ENCODE measurements at regions not wholly inside any gene's neighbourhood (a gene's known extent, or its start where the extent isn't known, plus 50 kb on each side); places are given as distances from the start of the nearest gene placed in this dataset.

GRCh38 chr2:215671691-215672090, 235.8 kb upstream of the FN1 start:
- no peaks in the 10 kb centered on the region for H3K36me3 ChIP-seq (ENCODE audit: control insufficient read depth, insufficient read depth, low read length)
- H3K9ac ChIP-seq (ENCODE audit: low read length): no peak overlapping the region
- no peak overlapping the region for H3K4me3 ChIP-seq (ENCODE audit: low read depth, low read length)
- H3K4me1 ChIP-seq (ENCODE audit: control insufficient read depth, insufficient read depth, low read length): peaks cover 6% of the 10 kb centered on the region; the same call in 1 of the 2 replicates
- no peak overlapping the region for H3K27ac ChIP-seq (ENCODE audit: low read depth, low read length)
- H3K27me3 ChIP-seq (ENCODE audit: control insufficient read depth, insufficient read depth, low read length): no peaks in the 10 kb centered on the region
- peaks cover 2% of the 10 kb centered on the region; the same call in 1 of the 2 replicates for H3K9me3 ChIP-seq (ENCODE audit: control insufficient read depth, insufficient read depth, low read depth, low read length)

DNA sequence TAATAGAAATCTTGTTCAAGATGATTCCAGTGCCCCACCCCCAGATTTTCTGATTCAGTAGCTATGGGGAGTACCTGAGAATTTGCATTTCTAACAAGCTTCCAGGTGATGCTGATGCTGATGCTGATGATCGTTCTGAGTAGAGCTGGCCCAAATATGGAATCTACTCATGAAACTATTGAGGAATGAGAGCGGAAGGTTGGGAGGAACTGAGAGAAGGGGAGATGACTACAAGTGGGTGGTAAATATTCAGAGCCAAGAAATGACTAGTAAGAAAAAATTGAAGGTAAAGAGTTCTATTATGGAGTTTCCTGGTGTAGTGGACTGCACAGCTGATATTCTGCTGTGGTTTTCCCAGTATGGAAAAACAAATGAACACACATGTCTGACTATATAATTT, 235.4 kb upstream of the FN1 start:
- Histone ChIP-seq H3K9ac (ENCODE audit: low read length) (no peak overlapping the region), H3K27ac (ENCODE audit: low read depth, low read length) (no peak overlapping the region), H3K9me3 (ENCODE audit: control insufficient read depth, insufficient read depth, low read depth, low read length) (peaks cover 2% of the 10 kb centered on the region; the same call in 1 of the 2 replicates), H3K36me3 (ENCODE audit: control insufficient read depth, insufficient read depth, low read length) (no peaks in the 10 kb centered on the region), H3K27me3 (ENCODE audit: control insufficient read depth, insufficient read depth, low read length) (no peaks in the 10 kb centered on the region), H3K4me3 (ENCODE audit: low read depth, low read length) (no peak overlapping the region), H3K4me1 (ENCODE audit: control insufficient read depth, insufficient read depth, low read length) (peaks cover 6% of the 10 kb centered on the region; the same call in 1 of the 2 replicates)

- Histone ChIP-seq H3K4me1 (ENCODE audit: control insufficient read depth, insufficient read depth, low read length) (peaks cover 6% of the 10 kb centered on the region; the same call in 1 of the 2 replicates), H3K27ac (ENCODE audit: low read depth, low read length) (no peak overlapping the region), H3K9ac (ENCODE audit: low read length) (no peak overlapping the region), H3K36me3 (ENCODE audit: control insufficient read depth, insufficient read depth, low read length) (no peaks in the 10 kb centered on the region), H3K27me3 (ENCODE audit: control insufficient read depth, insufficient read depth, low read length) (no peaks in the 10 kb centered on the region), H3K9me3 (ENCODE audit: control insufficient read depth, insufficient read depth, low read depth, low read length) (peaks cover 2% of the 10 kb centered on the region; the same call in 1 of the 2 replicates), H3K4me3 (ENCODE audit: low read depth, low read length) (no peak overlapping the region)
Measured at GRCh38 chr2:215670396-215670795, 234.5 kb upstream of the FN1 start.

DNA sequence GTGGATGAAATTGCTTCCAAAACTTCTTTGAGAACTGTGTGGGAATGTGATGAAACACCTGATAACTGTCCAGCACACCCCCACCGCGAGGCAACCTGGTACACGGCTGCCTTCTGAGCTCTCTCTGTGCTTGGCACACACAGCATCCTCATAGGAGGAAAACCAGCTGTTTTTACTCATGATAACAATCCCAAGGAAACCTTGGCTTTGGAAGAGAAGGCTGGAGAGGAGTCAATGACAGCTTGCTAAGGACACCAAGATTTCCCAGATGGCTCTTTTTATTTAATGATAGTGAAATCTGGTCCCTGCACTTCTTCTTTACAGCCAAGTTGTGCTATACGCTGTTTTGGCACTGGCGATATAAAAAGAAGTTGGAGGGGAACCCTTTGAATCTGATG, 232.5 kb upstream of the FN1 start:
- Histone ChIP-seq H3K4me3 (ENCODE audit: low read depth, low read length) (no peak overlapping the region), H3K4me1 (ENCODE audit: control insufficient read depth, insufficient read depth, low read length) (peaks cover 6% of the 10 kb centered on the region; the same call in 1 of the 2 replicates), H3K36me3 (ENCODE audit: control insufficient read depth, insufficient read depth, low read length) (no peaks in the 10 kb centered on the region), H3K27ac (ENCODE audit: low read depth, low read length) (no peak overlapping the region), H3K9me3 (ENCODE audit: control insufficient read depth, insufficient read depth, low read depth, low read length) (peaks cover 2% of the 10 kb centered on the region; the same call in 1 of the 2 replicates), H3K9ac (ENCODE audit: low read length) (no peak overlapping the region), H3K27me3 (ENCODE audit: control insufficient read depth, insufficient read depth, low read length) (no peaks in the 10 kb centered on the region)

DNA sequence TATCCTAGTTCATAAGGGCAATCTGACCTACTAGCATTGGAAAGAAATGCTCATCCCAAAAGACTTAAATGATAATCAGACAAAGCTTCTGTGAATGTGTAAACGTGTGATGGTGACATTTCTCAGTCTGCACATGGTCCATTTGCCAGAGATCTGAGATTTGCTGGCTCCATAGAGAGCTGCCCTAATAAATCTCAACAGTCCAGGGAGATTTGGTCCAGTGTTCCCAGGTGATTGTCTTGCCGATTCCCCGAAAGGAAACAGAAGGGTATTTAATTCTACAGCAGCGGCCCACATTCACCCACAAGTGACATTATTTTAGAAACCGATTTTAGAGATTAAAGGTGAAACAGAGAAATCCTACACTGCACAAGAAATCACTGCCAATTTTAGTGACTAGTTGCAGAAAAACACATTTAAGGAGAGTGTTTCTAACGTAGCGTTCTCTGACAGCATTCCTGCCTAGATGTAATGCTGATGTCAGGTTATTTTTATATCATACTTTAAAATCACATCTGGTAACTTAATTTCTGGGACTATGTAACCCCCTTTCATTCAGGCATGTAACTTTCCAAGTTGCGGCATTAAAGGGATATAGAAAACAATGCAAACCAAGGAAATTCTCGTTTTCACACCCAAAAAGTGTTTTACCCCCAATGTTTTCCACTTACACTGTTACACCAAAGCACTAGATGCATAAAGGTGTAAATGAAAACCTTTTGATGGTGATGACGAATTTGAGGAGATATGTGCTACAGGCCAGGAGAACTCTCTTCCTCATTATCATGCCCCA, 231.9 kb upstream of the FN1 start:
- H3K9ac ChIP-seq (ENCODE audit: low read length): no peak overlapping the region
- no peaks in the 10 kb centered on the region for H3K36me3 ChIP-seq (ENCODE audit: control insufficient read depth, insufficient read depth, low read length)
- no peaks in the 10 kb centered on the region for H3K27me3 ChIP-seq (ENCODE audit: control insufficient read depth, insufficient read depth, low read length)
- no peak overlapping the region for H3K27ac ChIP-seq (ENCODE audit: low read depth, low read length)
- H3K4me3 ChIP-seq (ENCODE audit: low read depth, low read length): no peak overlapping the region
- peaks cover 6% of the 10 kb centered on the region; the same call in 1 of the 2 replicates for H3K4me1 ChIP-seq (ENCODE audit: control insufficient read depth, insufficient read depth, low read length)
- H3K9me3 ChIP-seq (ENCODE audit: control insufficient read depth, insufficient read depth, low read depth, low read length): peaks cover 2% of the 10 kb centered on the region; the same call in 1 of the 2 replicates

- Histone ChIP-seq H3K27me3 (ENCODE audit: control insufficient read depth, insufficient read depth, low read length) (no peaks in the 10 kb centered on the region), H3K27ac (ENCODE audit: low read depth, low read length) (no peak overlapping the region), H3K9me3 (ENCODE audit: control insufficient read depth, insufficient read depth, low read depth, low read length) (no peaks in the 10 kb centered on the region), H3K4me1 (ENCODE audit: control insufficient read depth, insufficient read depth, low read length) (peaks cover 6% of the 10 kb centered on the region; the same call in 1 of the 2 replicates), H3K36me3 (ENCODE audit: control insufficient read depth, insufficient read depth, low read length) (no peaks in the 10 kb centered on the region), H3K9ac (ENCODE audit: low read length) (no peak overlapping the region), H3K4me3 (ENCODE audit: low read depth, low read length) (no peak overlapping the region)
Measured at GRCh38 chr2:215664847-215665525, 229.1 kb upstream of the FN1 start.

GRCh38 chr2:215662715-215663114, 226.8 kb upstream of the FN1 start:
- Histone ChIP-seq H3K4me1 (ENCODE audit: control insufficient read depth, insufficient read depth, low read length) (peaks cover 2% of the 10 kb centered on the region; the same call in 1 of the 2 replicates), H3K27ac (ENCODE audit: low read depth, low read length) (no peak overlapping the region), H3K36me3 (ENCODE audit: control insufficient read depth, insufficient read depth, low read length) (no peaks in the 10 kb centered on the region), H3K9ac (ENCODE audit: low read length) (no peak overlapping the region), H3K4me3 (ENCODE audit: low read depth, low read length) (no peak overlapping the region), H3K9me3 (ENCODE audit: control insufficient read depth, insufficient read depth, low read depth, low read length) (no peaks in the 10 kb centered on the region), H3K27me3 (ENCODE audit: control insufficient read depth, insufficient read depth, low read length) (no peaks in the 10 kb centered on the region)

- H3K27me3 ChIP-seq (ENCODE audit: control insufficient read depth, insufficient read depth, low read length): no peaks in the 10 kb centered on the region
- H3K9me3 ChIP-seq (ENCODE audit: control insufficient read depth, insufficient read depth, low read depth, low read length): no peaks in the 10 kb centered on the region
- no peaks in the 10 kb centered on the region for H3K36me3 ChIP-seq (ENCODE audit: control insufficient read depth, insufficient read depth, low read length)
- no peak overlapping the region for H3K9ac ChIP-seq (ENCODE audit: low read length)
- H3K4me1 ChIP-seq (ENCODE audit: control insufficient read depth, insufficient read depth, low read length): peaks cover 2% of the 10 kb centered on the region; the same call in 1 of the 2 replicates
- no peak overlapping the region for H3K4me3 ChIP-seq (ENCODE audit: low read depth, low read length)
- H3K27ac ChIP-seq (ENCODE audit: low read depth, low read length): no peak overlapping the region
Measured at GRCh38 chr2:215660687-215661086, 224.8 kb upstream of the FN1 start.

DNA sequence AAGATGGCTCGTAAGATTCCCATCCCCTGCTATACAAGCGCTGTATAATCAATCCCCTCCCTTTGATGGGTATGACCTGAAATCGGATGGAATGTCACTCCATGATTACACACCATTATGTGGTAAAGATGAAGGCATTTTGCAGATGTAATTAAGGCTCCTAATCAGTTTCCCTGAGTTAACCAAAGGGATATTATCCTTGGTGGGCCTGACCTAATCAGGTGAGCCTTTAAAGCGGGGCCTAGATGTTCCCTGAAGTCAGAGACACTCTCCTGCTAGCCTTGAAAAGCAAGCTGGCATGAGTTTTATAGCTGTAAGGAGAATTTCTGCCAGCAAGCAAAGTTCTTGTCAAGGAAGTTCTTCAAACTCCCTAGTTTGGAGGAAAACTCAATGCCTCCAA, 223.8 kb upstream of the FN1 start:
- Histone ChIP-seq H3K9ac (ENCODE audit: low read length) (no peak overlapping the region), H3K27me3 (ENCODE audit: control insufficient read depth, insufficient read depth, low read length) (no peaks in the 10 kb centered on the region), H3K4me3 (ENCODE audit: low read depth, low read length) (no peak overlapping the region), H3K4me1 (ENCODE audit: control insufficient read depth, insufficient read depth, low read length) (peaks cover 2% of the 10 kb centered on the region; the same call in 1 of the 2 replicates), H3K36me3 (ENCODE audit: control insufficient read depth, insufficient read depth, low read length) (no peaks in the 10 kb centered on the region), H3K9me3 (ENCODE audit: control insufficient read depth, insufficient read depth, low read depth, low read length) (no peaks in the 10 kb centered on the region), H3K27ac (ENCODE audit: low read depth, low read length) (no peak overlapping the region)

DNA sequence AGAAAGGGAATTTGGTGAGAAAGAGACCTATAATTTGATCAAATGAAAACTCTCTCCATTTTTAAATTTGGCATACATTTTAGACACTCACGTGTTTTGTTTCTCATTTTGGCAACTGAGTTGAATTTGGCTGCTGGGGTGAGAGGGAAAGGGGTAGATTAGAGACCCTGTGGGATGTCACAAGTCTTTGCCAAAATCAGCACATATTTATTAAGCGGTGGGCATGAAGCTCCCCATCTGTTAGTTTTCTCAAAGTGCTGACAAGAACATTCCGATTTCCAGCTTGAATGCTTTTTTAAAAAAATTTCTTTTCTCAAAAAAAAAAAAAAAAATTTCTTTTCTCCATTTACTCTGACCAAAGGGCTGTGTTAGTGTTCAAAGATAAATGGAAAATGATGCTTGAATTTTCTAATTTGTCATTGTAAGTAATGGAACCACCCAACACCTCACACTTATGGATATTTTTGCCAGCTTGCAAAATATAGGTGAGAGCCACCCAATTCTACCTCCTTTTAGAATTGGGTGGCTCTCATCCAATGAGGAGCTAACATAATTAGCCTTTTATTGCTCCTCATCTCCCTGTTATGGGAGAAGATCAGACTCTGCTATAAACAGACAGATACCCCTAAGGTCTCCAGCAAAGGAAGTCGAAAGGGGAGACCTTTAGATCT, 222.9 kb upstream of the FN1 start:
- H3K27ac ChIP-seq (ENCODE audit: low read depth, low read length): no peak overlapping the region

More for the DNA sequence above, 222.9 kb upstream of the FN1 start:
- no peak overlapping the region for H3K9ac ChIP-seq (ENCODE audit: low read length)
- no peak overlapping the region for H3K4me3 ChIP-seq (ENCODE audit: low read depth, low read length)
- H3K36me3 ChIP-seq (ENCODE audit: control insufficient read depth, insufficient read depth, low read length): no peaks in the 10 kb centered on the region
- H3K27me3 ChIP-seq (ENCODE audit: control insufficient read depth, insufficient read depth, low read length): no peaks in the 10 kb centered on the region
- no peaks in the 10 kb centered on the region for H3K9me3 ChIP-seq (ENCODE audit: control insufficient read depth, insufficient read depth, low read depth, low read length)
- H3K4me1 ChIP-seq (ENCODE audit: control insufficient read depth, insufficient read depth, low read length): peaks cover 2% of the 10 kb centered on the region; the same call in 1 of the 2 replicates

All from HUES6 (cell line).